B cell (primary cell): ENCODE measurements at regions not wholly inside any gene's neighbourhood (a gene's known extent, or its start where the extent isn't known, plus 50 kb on each side); places are given as distances from the start of the nearest gene placed in this dataset.

ENCODE experiments used
- ATAC-seq: fragments of 200-7000 bp; cut with Tn5 transposase; one replicate; pipeline ENCODE4 v1.10.0; 2021; ENCODE audit warnings: low read depth, mild to moderate bottlenecking, moderate number of reproducible peaks, moderate library complexity
- CTCF ChIA-PET: fragments of 350-600 bp; sonication (Branson Sonifier 250); formaldehyde crosslinking; loops from one replicate; lab custom pipeline; 2021; ENCODE audit warnings: antibody characterized with exemption, inconsistent platforms; lab: Charles Lee
- POLR2A ChIA-PET: fragments of 350-600 bp; sonication (Branson Sonifier 250); formaldehyde crosslinking; loops from one replicate; lab custom pipeline; 2021; ENCODE audit warnings: antibody characterized with exemption; lab: Charles Lee
- DNase-seq: peaks from one replicate; pipeline ENCODE4 v3.0.0; 2013
- H2AFZ ChIP-seq: 2 replicates; pipeline ENCODE4 v1.6.1; 2012; ENCODE audit warnings: mild to moderate bottlenecking, low read depth, low read length; ENCODE audit not compliant: insufficient read depth, poor library complexity, severe bottlenecking
- H3K27ac ChIP-seq, 2 donors: 1 replicate in 1 of 2; 2 replicates in 1 of 2; pipeline ENCODE4 v1.5.1; 2012 to 2013; ENCODE audit warnings: low read length in 2 of 2, mild to moderate bottlenecking in 2 of 2, moderate library complexity in 1 of 2
- H3K27me3 ChIP-seq, 4 experiments: fragments of 200-600 bp in 1 of 4; sonication (generic) in 1 of 4; replicated peaks in 1 of 4; 1 replicate in 2 of 4; 2 replicates in 2 of 4; pipeline versions ENCODE4 v1.6.1 to v1.7.0; 2013 to 2016; ENCODE audit warnings: low read length in 3 of 4, mild to moderate bottlenecking in 2 of 4, mixed read lengths in 1 of 4, moderate library complexity in 1 of 4; ENCODE audit not compliant: insufficient read depth in 4 of 4, control insufficient read depth in 3 of 4; ENCODE audit errors: control extremely low read depth in 1 of 4
- H3K36me3 ChIP-seq, 2 experiments: replicated peaks in 1 of 2; 1 replicate in 1 of 2; 2 replicates in 1 of 2; pipeline versions ENCODE4 v1.6.1 to v1.7.1; 2013; ENCODE audit warnings: low read length in 1 of 2; ENCODE audit not compliant: insufficient read depth in 2 of 2, control insufficient read depth in 1 of 2; ENCODE audit errors: control extremely low read depth in 1 of 2, extremely low read depth in 1 of 2
- H3K4me1 ChIP-seq, 2 donors: fragments of 200-600 bp in 1 of 2; sonication (generic) in 1 of 2; 1 replicate in 1 of 2; 2 replicates in 1 of 2; pipeline versions ENCODE4 v1.5.1 to v1.6.1; 2013 to 2017; ENCODE audit warnings: low read length in 2 of 2; ENCODE audit not compliant: control insufficient read depth in 2 of 2, insufficient read depth in 2 of 2
- H3K4me2 ChIP-seq: replicated peaks from 2 replicates; pipeline ENCODE3; 2012; ENCODE audit warnings: mild to moderate bottlenecking, low read depth, low read length; ENCODE audit not compliant: poor library complexity, severe bottlenecking
- H3K4me3 ChIP-seq, 5 experiments: fragments of 200-600 bp in 1 of 5; sonication (generic) in 1 of 5; 1 replicate in 3 of 5; 2 replicates in 2 of 5; pipeline versions ENCODE4 v1.5.1 to v1.7.0; 2011 to 2016; ENCODE audit warnings: low read length in 4 of 5, mild to moderate bottlenecking in 4 of 5, low read depth in 2 of 5, control low read depth in 1 of 5, moderate library complexity in 1 of 5; ENCODE audit not compliant: insufficient read depth in 1 of 5; ENCODE audit errors: control extremely low read depth in 1 of 5, extremely low read depth in 1 of 5
- H3K79me2 ChIP-seq: fragments of 200-600 bp; sonication (generic); one replicate; pipeline ENCODE4 v1.6.0; 2016; ENCODE audit warnings: low read length; ENCODE audit not compliant: control insufficient read depth, insufficient read depth
- H3K9ac ChIP-seq: fragments of 200-600 bp; sonication (generic); 2 replicates; pipeline ENCODE4 v1.6.1; 2017; ENCODE audit warnings: mild to moderate bottlenecking, low read length, moderate library complexity
- H3K9me3 ChIP-seq, 3 donors: one replicate each; pipeline versions ENCODE4 v1.6.1 to v1.7.1; 2013; ENCODE audit warnings: low read length in 2 of 3; ENCODE audit not compliant: control insufficient read depth in 2 of 3, insufficient read depth in 1 of 3; ENCODE audit errors: control extremely low read depth in 1 of 3
- H4K20me1 ChIP-seq: 2 replicates; pipeline ENCODE4 v1.6.0; 2012; ENCODE audit warnings: mild to moderate bottlenecking, low read length; ENCODE audit not compliant: insufficient read depth, control insufficient read depth, poor library complexity, severe bottlenecking
- H3K27ac Mint-ChIP-seq: one replicate; pipeline ENCODE4 v1.8.0; 2021; ENCODE audit warnings: mixed read lengths
- H3K27me3 Mint-ChIP-seq: one replicate; pipeline ENCODE4 v1.8.0; 2021; ENCODE audit warnings: mixed read lengths
- H3K4me1 Mint-ChIP-seq: one replicate; pipeline ENCODE4 v1.8.0; 2021; ENCODE audit warnings: mixed read lengths
- H3K4me3 Mint-ChIP-seq: one replicate; pipeline ENCODE4 v1.8.0; 2021; ENCODE audit warnings: mixed read lengths
- H3K9me3 Mint-ChIP-seq: one replicate; pipeline ENCODE4 v1.8.0; 2022; ENCODE audit warnings: mixed read lengths; ENCODE audit not compliant: insufficient read depth
- EZH2 ChIP-seq: IDR thresholded peaks from 2 replicates; pipeline ENCODE4 v1.6.1; 2012; ENCODE audit warnings: borderline replicate concordance, low read depth, mild to moderate bottlenecking, moderate library complexity, low read length; ENCODE audit not compliant: insufficient read depth, poor library complexity, severe bottlenecking
- WGBS: methylation state at CpG from one replicate; pipeline ENCODE4 v1.1.5; 2013; ENCODE audit warnings: missing lambda C conversion rate; ENCODE audit not compliant: insufficient coverage; 5-methylcytosine and 5-hydroxymethylcytosine counted together
- intact Hi-C: fragments of 100-400 bp; cut with micrococcal nuclease; formaldehyde crosslinking; loops from one replicate; pipeline ENCODE4 v1.10.0; 2022
- TF ChIP-seq, protein P1 (sequence below): fragments of 200-600 bp; IDR thresholded peaks from one replicate; pipeline ENCODE4 v1.8.0; 2022; ENCODE audit warnings: antibody characterized with exemption, mild to moderate bottlenecking

DNA sequence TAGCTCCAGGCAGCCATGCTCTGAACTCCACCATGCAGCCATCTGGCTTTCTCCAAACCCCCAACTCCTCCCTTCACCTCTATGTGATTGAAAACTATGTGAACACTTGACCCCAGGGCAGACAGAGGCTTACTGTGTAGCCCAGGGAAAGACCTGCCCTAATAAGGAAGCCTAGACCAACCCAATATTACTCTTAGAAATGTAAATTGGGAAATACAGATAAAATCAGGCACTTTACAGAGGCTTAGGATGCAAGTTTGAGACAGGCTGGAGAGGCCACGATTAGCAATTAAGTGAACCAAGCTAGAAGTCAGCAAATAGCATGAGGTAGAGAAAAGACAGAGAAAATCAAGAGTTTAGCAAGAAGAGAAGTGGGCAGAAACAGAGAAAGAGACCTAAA is 141.7 kb upstream of the ABCA1 start:
- ChIA-PET POLR2A (no interaction called here), CTCF (no interaction called here)

DNA sequence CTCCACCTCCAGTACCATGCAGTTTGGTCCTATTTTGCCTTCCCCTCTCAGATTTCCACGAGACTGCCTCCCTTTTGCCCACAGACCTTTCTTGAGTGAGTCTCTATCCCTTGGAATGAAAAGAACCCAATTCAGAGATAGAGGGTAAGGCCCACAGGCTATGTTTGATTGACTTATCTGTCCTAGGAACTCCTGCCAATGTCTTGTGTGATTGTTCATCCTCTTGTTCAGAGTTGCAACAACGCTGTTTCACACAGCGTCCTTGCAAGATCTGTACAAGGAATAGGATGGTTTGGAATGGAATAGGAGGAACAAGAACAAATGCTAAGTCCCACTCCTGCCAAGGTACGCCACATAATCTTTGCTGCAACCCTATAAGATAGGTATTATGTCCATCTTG is 142.2 kb upstream of the ABCA1 start:
- no peaks in the 10 kb centered on the region for H4K20me1 ChIP-seq
- POLR2A ChIA-PET = no interaction called here
- intact Hi-C loops = no loop called here
- no peak for ATAC-seq
- no peak for DNase-seq
- H3K36me3 ChIP-seq = no peaks in the 10 kb centered on the region
- H2AFZ ChIP-seq = no peak overlapping the region
- WGBS = 100% methylated on average over 1 of the region's 4 CpGs
- peaks cover 0 to 5% of the 10 kb centered on the region in 2 donors for H3K4me1 ChIP-seq
- Mint-ChIP-seq H3K4me3 (no peak overlapping the region), H3K9me3 (no peaks in the 10 kb centered on the region), H3K4me1 (peaks cover 6% of the 10 kb centered on the region), H3K27ac (no peak overlapping the region), H3K27me3 (peaks cover 5% of the 10 kb centered on the region)
- no peak for TF ChIP-seq EZH2
- TF ChIP-seq, protein P1, sequence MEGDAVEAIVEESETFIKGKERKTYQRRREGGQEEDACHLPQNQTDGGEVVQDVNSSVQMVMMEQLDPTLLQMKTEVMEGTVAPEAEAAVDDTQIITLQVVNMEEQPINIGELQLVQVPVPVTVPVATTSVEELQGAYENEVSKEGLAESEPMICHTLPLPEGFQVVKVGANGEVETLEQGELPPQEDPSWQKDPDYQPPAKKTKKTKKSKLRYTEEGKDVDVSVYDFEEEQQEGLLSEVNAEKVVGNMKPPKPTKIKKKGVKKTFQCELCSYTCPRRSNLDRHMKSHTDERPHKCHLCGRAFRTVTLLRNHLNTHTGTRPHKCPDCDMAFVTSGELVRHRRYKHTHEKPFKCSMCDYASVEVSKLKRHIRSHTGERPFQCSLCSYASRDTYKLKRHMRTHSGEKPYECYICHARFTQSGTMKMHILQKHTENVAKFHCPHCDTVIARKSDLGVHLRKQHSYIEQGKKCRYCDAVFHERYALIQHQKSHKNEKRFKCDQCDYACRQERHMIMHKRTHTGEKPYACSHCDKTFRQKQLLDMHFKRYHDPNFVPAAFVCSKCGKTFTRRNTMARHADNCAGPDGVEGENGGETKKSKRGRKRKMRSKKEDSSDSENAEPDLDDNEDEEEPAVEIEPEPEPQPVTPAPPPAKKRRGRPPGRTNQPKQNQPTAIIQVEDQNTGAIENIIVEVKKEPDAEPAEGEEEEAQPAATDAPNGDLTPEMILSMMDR = no peak
- CTCF ChIA-PET = no interaction called here
- H3K9ac ChIP-seq = no peak overlapping the region
- H3K4me3 ChIP-seq = no peak overlapping the region
- H3K27me3 ChIP-seq = peaks cover 0 to 3% (median 0%) of the 10 kb centered on the region in 4 experiments
- no peak overlapping the region for H3K4me2 ChIP-seq
- H3K79me2 ChIP-seq = no peaks in the 10 kb centered on the region
- no peaks in the 10 kb centered on the region for H3K9me3 ChIP-seq
- no peak overlapping the region for H3K27ac ChIP-seq

More for the DNA sequence above, 141.7 kb upstream of the ABCA1 start:
- Histone ChIP-seq H3K4me2 (no peak overlapping the region), H4K20me1 (no peaks in the 10 kb centered on the region), H3K4me1 (peaks cover 0 to 5% of the 10 kb centered on the region in 2 donors), H3K27me3 (peaks cover 0 to 3% (median under 1%) of the 10 kb centered on the region in 4 experiments), H2AFZ (no peak overlapping the region), H3K27ac (no peak overlapping the region), H3K79me2 (no peaks in the 10 kb centered on the region), H3K4me3 (no peak overlapping the region), H3K9ac (no peak overlapping the region), H3K36me3 (no peaks in the 10 kb centered on the region), H3K9me3 (no peaks in the 10 kb centered on the region)
- TF ChIP-seq, protein P1 = no peak
- TF ChIP-seq EZH2 = no peak
- DNase-seq (no peak), ATAC-seq (no peak)
- peaks cover 10% of the 10 kb centered on the region for H3K27me3 Mint-ChIP-seq
- intact Hi-C loops = no loop called here
- H3K4me1 Mint-ChIP-seq = peaks cover 6% of the 10 kb centered on the region
- H3K9me3 Mint-ChIP-seq = no peaks in the 10 kb centered on the region
- H3K4me3 Mint-ChIP-seq = no peak overlapping the region
- no peak overlapping the region for H3K27ac Mint-ChIP-seq
- WGBS = 73% methylated on average over 1 of the region's 1 CpG
